ENCODE measurements at regions not wholly inside any gene's neighbourhood (a gene's known extent, or its start where the extent isn't known, plus 50 kb on each side); places are given as distances from the start of the nearest gene placed in this dataset.
A peak's percentile ranks its signal among the peaks of the same experiment; 100 is the strongest.

- Histone ChIP-seq H3K36me3 (ENCODE audit: control insufficient read depth in 4 of 4, insufficient read depth in 3 of 4, low read depth in 1 of 4, low read length in 3 of 4) (no peaks in the 10 kb centered on the region), H3K4me1 (ENCODE audit: control insufficient read depth in 4 of 4, insufficient read depth in 4 of 4, low read length in 3 of 4) (no peaks in the 10 kb centered on the region), H3K9me3 (ENCODE audit: control insufficient read depth in 4 of 4, low read length in 3 of 4) (peaks cover 0 to 1% (median 0%) of the 10 kb centered on the region in 4 donors), H3K9ac (ENCODE audit: low read depth in 1 of 2, low read length in 2 of 2) (no peak overlapping the region), H3K4me3 (ENCODE audit: low read depth in 1 of 3, low read length in 3 of 3) (no peak overlapping the region), H3K27me3 (ENCODE audit: control insufficient read depth in 4 of 4, insufficient read depth in 4 of 4, low read length in 3 of 4) (no peaks in the 10 kb centered on the region), H3K27ac (ENCODE audit: low read depth in 1 of 2, low read length in 2 of 2) (no peak overlapping the region)
- no peak for DNase-seq (ENCODE audit: low spot score)
- WGBS: 91% methylated on average over 1 of the region's 1 CpG
- no peak for TF ChIP-seq CTCF (IDR thresholded peaks at IDR 0.05; ENCODE audit: low read depth, low read length, missing input control)
- TF ChIP-seq NR2F2 (IDR thresholded peaks at IDR 0.05): no peak
- no peak for TF ChIP-seq JUND (IDR thresholded peaks at IDR 0.05)
- TF ChIP-seq FOXA1 (IDR thresholded peaks at IDR 0.05): no peak
- no peak for TF ChIP-seq ZBTB33 (IDR thresholded peaks at IDR 0.05)
- TF ChIP-seq HNF4G (IDR thresholded peaks at IDR 0.05): no peak
These were observed 94.1 kb upstream of the TP63 start for GRCh38 chr3:189537135-189537534.

GRCh38 chr3:189547448-189547847, 83.7 kb upstream of the TP63 start:
- Histone ChIP-seq H3K4me3 (ENCODE audit: low read depth in 1 of 3, low read length in 3 of 3) (no peak overlapping the region), H3K27me3 (ENCODE audit: control insufficient read depth in 4 of 4, insufficient read depth in 4 of 4, low read length in 3 of 4) (no peaks in the 10 kb centered on the region), H3K4me1 (ENCODE audit: control insufficient read depth in 4 of 4, insufficient read depth in 4 of 4, low read length in 3 of 4) (peaks cover 0 to 6% (median 4%) of the 10 kb centered on the region in 4 donors), H3K27ac (ENCODE audit: low read depth in 1 of 2, low read length in 2 of 2) (peak overlapping the region; percentile 20 to 76), H3K9ac (ENCODE audit: low read depth in 1 of 2, low read length in 2 of 2) (no peak overlapping the region), H3K9me3 (ENCODE audit: control insufficient read depth in 4 of 4, low read length in 3 of 4) (peaks cover 0 to 8% (median 2%) of the 10 kb centered on the region in 4 donors), H3K36me3 (ENCODE audit: control insufficient read depth in 4 of 4, insufficient read depth in 3 of 4, low read depth in 1 of 4, low read length in 3 of 4) (no peaks in the 10 kb centered on the region)
- TF ChIP-seq SP1 (IDR thresholded peaks at IDR 0.05): peak; percentile 7
- no peak for TF ChIP-seq HNF4G (IDR thresholded peaks at IDR 0.05)
- TF ChIP-seq YY1 (IDR thresholded peaks at IDR 0.05): peak; percentile 13
- peak; percentile 8 to 56 for TF ChIP-seq RXRA (IDR thresholded peaks at IDR 0.05)
- peak in 1 of 2 donors; percentile 4 for TF ChIP-seq RAD21 (IDR thresholded peaks at IDR 0.05)
- no peak for TF ChIP-seq NR2F2 (IDR thresholded peaks at IDR 0.05)
- TF ChIP-seq HNF4A (conservative IDR thresholded peaks at IDR 0.05): peak; percentile 12 to 52
- TF ChIP-seq ZBTB33 (IDR thresholded peaks at IDR 0.05): peak; percentile 23
- DNase-seq (ENCODE audit: low spot score): no peak

- Histone ChIP-seq H3K4me1 (ENCODE audit: control insufficient read depth in 4 of 4, insufficient read depth in 4 of 4, low read length in 3 of 4) (peaks cover 0 to 6% (median 4%) of the 10 kb centered on the region in 4 donors), H3K27ac (ENCODE audit: low read depth in 1 of 2, low read length in 2 of 2) (peak overlapping the region; percentile 20 to 76), H3K4me3 (ENCODE audit: low read depth in 1 of 3, low read length in 3 of 3) (no peak overlapping the region), H3K27me3 (ENCODE audit: control insufficient read depth in 4 of 4, insufficient read depth in 4 of 4, low read length in 3 of 4) (no peaks in the 10 kb centered on the region), H3K9me3 (ENCODE audit: control insufficient read depth in 4 of 4, low read length in 3 of 4) (peaks cover 0 to 8% (median 2%) of the 10 kb centered on the region in 4 donors), H3K36me3 (ENCODE audit: control insufficient read depth in 4 of 4, insufficient read depth in 3 of 4, low read depth in 1 of 4, low read length in 3 of 4) (no peaks in the 10 kb centered on the region), H3K9ac (ENCODE audit: low read depth in 1 of 2, low read length in 2 of 2) (no peak overlapping the region)
- TF ChIP-seq SP1 (IDR thresholded peaks at IDR 0.05) (peak; percentile 28), JUND (IDR thresholded peaks at IDR 0.05) (peak in 1 of 2 donors; percentile 21), MAX (IDR thresholded peaks at IDR 0.05) (peak; percentile 55), NR2F2 (IDR thresholded peaks at IDR 0.05) (no peak), FOXA2 (IDR thresholded peaks at IDR 0.05) (no peak), TAF1 (conservative IDR thresholded peaks at IDR 0.05) (no peak), FOXA1 (IDR thresholded peaks at IDR 0.05) (no peak), REST (IDR thresholded peaks at IDR 0.05) (peak; percentile 15), RXRA (IDR thresholded peaks at IDR 0.05) (peak in 1 of 2 donors; percentile 68), RAD21 (IDR thresholded peaks at IDR 0.05) (peak in 1 of 2 donors; percentile 42), EGR1 (IDR thresholded peaks at IDR 0.05; ENCODE audit: low read depth in 2 of 2) (peak in 1 of 2 donors; percentile 14), HNF4A (conservative IDR thresholded peaks at IDR 0.05) (peak; percentile 54 to 79)
- no peak for DNase-seq (ENCODE audit: low spot score)
These were observed 83.1 kb upstream of the TP63 start for GRCh38 chr3:189548053-189548452.

Data from liver (tissue), 8 donors.